Peyer's patch (tissue), 4 donors: ENCODE measurements at regions not wholly inside any gene's neighbourhood (a gene's known extent, or its start where the extent isn't known, plus 50 kb on each side); places are given as distances from the start of the nearest gene placed in this dataset.

Experiments used
- DNase-seq, 3 donors: peaks; one replicate each; pipeline ENCODE4 v3.0.0-alpha.2; 2017 to 2019
- H3K27ac ChIP-seq, 4 donors: fragments of 200-600 bp; sonication (generic); one replicate each; pipeline ENCODE4 v1.5.1; 2016 to 2019
- H3K27me3 ChIP-seq, 2 donors: fragments of 200-600 bp; sonication (generic); one replicate each; pipeline ENCODE4 v1.5.1; 2019
- H3K36me3 ChIP-seq, 3 donors: fragments of 200-600 bp; sonication (generic); one replicate each; pipeline ENCODE4 v1.5.1; 2016 to 2019
- H3K4me1 ChIP-seq, 4 donors: fragments of 200-600 bp; sonication (generic); one replicate each; pipeline ENCODE4 v1.5.1; 2016 to 2019
- H3K4me3 ChIP-seq, 4 donors: fragments of 200-600 bp; sonication (generic); 1 replicate in 3 of 4; 2 replicates in 1 of 4; pipeline ENCODE4 v1.5.1; 2016 to 2019; ENCODE audit warnings: mild to moderate bottlenecking in 1 of 4
- H3K9me3 ChIP-seq, 4 donors: fragments of 200-600 bp; sonication (generic); one replicate each; pipeline ENCODE4 v1.5.1; 2016 to 2019; ENCODE audit warnings: mild to moderate bottlenecking in 1 of 4
- POLR2A ChIP-seq, 2 donors: fragments of 450-650 bp; IDR thresholded peaks; one replicate each; pipeline ENCODE4 v1.5.1; 2017; ENCODE audit warnings: antibody characterized with exemption in 2 of 2, mild to moderate bottlenecking in 2 of 2, moderate library complexity in 2 of 2
- TF ChIP-seq, protein P1 (sequence below), 6 experiments: fragments of 450-650 bp in 4 of 6; fragments of 200-600 bp in 2 of 6; sonication (generic) in 1 of 6; IDR thresholded peaks; one replicate each; pipeline ENCODE4 v1.5.1; 2017 to 2019; ENCODE audit warnings: antibody characterized with exemption in 6 of 6, mild to moderate bottlenecking in 3 of 6, moderate library complexity in 1 of 6

DNA sequence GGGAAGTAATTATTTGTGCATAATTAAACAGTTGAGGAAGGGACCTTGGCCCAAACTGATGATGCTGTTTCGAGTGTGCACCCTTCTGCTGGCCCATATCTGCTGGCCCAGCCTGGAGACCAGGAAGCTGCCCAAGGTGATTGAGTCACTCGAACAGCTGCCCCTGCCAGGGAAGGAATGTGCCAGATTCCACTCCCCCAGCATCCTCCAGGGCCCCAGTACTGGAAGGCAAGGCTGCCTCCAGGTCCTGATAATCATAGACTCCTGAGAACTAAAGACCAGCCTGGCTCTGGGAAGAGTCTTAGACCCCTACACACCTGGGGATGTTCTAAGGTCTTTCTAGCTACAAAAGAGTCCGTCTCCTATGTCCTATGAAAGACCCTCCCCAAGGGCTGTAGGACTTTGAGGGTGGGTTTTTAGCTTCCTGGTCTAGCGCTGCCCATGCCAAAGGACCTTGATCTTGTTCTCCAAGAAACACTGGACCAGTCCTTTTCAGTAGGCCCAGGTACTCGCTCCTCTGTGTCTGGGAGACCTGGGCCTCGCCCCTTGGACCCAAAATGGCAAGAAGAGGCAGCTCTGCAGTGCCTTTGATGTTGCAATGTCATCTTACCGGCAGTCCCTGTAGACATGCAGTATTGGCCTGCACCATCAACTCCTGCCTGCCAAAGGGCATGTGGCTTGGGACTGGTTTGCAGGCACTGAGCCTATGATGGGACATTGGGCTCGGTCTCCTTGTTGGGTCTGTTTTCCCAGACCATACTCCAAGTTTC lies 103.2 kb upstream of the GPR26 start:
- no peaks in the 10 kb centered on the region for H3K36me3 ChIP-seq
- no peaks in the 10 kb centered on the region for H3K27me3 ChIP-seq
- H3K9me3 ChIP-seq: no peaks in the 10 kb centered on the region
- DNase-seq: peak in 1 of 3 donors; percentile 19
- no peaks in the 10 kb centered on the region for H3K4me1 ChIP-seq
- TF ChIP-seq, protein P1, sequence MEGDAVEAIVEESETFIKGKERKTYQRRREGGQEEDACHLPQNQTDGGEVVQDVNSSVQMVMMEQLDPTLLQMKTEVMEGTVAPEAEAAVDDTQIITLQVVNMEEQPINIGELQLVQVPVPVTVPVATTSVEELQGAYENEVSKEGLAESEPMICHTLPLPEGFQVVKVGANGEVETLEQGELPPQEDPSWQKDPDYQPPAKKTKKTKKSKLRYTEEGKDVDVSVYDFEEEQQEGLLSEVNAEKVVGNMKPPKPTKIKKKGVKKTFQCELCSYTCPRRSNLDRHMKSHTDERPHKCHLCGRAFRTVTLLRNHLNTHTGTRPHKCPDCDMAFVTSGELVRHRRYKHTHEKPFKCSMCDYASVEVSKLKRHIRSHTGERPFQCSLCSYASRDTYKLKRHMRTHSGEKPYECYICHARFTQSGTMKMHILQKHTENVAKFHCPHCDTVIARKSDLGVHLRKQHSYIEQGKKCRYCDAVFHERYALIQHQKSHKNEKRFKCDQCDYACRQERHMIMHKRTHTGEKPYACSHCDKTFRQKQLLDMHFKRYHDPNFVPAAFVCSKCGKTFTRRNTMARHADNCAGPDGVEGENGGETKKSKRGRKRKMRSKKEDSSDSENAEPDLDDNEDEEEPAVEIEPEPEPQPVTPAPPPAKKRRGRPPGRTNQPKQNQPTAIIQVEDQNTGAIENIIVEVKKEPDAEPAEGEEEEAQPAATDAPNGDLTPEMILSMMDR (IDR thresholded peaks at IDR 0.05): no peak
- TF ChIP-seq POLR2A (IDR thresholded peaks at IDR 0.05): no peak
- H3K4me3 ChIP-seq: no peak overlapping the region
- H3K27ac ChIP-seq: no peak overlapping the region

DNA sequence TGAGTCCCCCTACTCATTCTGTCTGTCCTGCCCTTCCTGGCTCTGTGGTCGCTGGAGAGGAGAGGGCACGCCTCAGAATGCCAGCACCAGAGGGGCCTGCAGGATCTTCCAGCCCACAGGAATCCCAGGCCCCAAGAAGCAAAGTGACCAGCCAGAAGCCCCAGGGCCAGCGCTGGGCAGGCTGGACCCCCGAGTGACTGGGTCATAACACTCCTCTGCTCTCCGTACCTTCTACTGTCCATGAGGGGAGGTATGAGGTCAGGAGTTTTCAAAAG lies 102.6 kb upstream of the GPR26 start:
- Histone ChIP-seq H3K27ac (no peak overlapping the region), H3K36me3 (no peaks in the 10 kb centered on the region), H3K27me3 (no peaks in the 10 kb centered on the region), H3K4me3 (no peak overlapping the region), H3K4me1 (no peaks in the 10 kb centered on the region), H3K9me3 (no peaks in the 10 kb centered on the region)
- DNase-seq: no peak
- TF ChIP-seq, protein P1 (IDR thresholded peaks at IDR 0.05): no peak
- TF ChIP-seq POLR2A (IDR thresholded peaks at IDR 0.05): no peak

DNA sequence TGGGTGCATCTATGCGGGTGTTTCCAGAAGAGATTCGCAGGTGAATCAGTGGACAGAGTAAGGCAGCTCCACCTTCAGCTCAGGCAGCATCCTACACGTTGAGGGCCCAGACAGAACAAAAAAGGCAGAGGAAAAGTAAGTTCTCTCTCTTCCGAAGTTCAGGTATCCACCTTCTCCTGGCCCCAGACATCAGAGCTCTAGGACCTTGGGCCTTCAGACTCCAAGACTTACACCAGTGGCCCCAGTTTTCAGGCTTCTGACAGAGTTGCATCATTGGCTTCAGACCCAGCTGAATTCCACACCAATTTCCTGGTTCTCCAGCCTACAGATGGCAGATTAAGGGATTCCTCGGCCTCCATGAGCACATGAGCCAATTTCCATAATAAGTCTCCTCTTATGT lies 102.2 kb upstream of the GPR26 start:
- Histone ChIP-seq H3K27me3 (no peaks in the 10 kb centered on the region), H3K9me3 (no peaks in the 10 kb centered on the region), H3K36me3 (no peaks in the 10 kb centered on the region), H3K4me3 (no peak overlapping the region), H3K27ac (no peak overlapping the region), H3K4me1 (no peaks in the 10 kb centered on the region)
- DNase-seq: peak in 1 of 3 donors; percentile 18
- TF ChIP-seq, protein P1 (IDR thresholded peaks at IDR 0.05): no peak
- no peak for TF ChIP-seq POLR2A (IDR thresholded peaks at IDR 0.05)

DNA sequence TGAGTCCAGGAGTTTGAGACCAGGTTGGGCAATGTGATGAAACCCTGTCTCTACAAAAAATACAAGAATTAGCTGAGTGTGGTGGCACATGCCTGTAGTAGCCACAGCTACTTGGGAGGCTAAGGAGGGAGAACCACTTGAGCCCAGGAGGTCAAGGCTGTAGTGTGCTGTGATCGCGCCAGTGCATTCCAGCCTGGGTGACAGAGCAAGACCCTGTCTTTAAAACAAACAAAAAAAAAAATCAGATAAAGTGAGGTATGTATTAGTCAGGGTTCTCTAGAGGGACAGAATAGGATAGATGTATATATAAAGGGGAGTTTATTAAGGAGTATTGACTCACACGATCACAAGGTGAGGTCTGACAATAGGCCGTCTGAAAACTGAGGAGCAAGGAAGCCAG lies 101.5 kb upstream of the GPR26 start:
- no peak overlapping the region for H3K27ac ChIP-seq
- H3K27me3 ChIP-seq: no peaks in the 10 kb centered on the region
- no peaks in the 10 kb centered on the region for H3K4me1 ChIP-seq
- no peak overlapping the region for H3K4me3 ChIP-seq
- H3K36me3 ChIP-seq: no peaks in the 10 kb centered on the region
- TF ChIP-seq, protein P1 (IDR thresholded peaks at IDR 0.05): no peak
- TF ChIP-seq POLR2A (IDR thresholded peaks at IDR 0.05): no peak
- peak in 1 of 3 donors; percentile 8 for DNase-seq
- no peaks in the 10 kb centered on the region for H3K9me3 ChIP-seq

DNA sequence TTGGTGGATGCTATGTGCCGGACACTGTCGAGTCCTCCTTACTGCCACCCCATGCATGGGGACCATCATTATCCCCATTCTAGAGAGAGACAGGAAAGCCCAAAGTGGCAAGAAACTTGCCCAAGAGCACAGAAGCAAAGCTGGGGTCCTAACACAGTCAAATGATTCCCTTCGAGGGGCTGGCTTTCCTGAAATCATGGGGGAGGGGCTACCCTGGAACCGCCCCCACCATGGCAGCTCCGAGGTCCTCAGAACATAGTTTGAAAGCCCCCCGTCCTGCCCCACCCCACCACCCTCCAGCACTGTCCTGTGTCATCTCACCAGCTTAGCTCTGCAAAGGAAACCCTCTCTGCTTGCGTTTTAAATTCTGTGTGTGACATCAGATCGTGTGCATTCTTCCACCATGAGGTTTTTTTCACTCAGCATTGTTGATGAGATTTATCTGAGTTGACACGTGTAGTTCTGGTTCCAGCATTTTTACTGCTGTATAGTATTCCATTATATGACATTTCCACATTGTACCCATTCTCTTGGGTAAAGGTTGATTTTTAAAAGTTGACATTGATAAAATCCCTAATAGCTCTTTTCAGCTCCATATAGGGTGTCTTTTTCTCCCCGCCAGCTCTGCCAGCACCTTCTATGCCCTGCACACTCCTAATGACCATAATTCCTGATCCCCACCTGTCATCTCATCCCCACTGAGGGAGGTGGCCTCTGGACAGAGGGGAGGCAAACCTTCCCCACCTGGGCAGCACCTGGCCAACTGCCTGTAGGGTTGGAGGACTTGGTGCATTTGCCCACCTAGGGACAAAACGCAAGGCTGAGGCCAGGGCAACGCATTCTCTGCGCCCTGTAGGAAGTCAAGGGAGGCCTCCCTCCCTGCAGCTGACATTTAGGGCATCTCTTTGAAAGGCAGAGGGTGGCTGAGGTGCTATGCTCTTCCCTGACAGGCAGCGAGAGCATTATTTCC lies 100.2 kb upstream of the GPR26 start:
- Histone ChIP-seq H3K9me3 (no peaks in the 10 kb centered on the region), H3K4me3 (no peak overlapping the region), H3K27me3 (no peaks in the 10 kb centered on the region), H3K27ac (no peak overlapping the region), H3K4me1 (no peaks in the 10 kb centered on the region), H3K36me3 (no peaks in the 10 kb centered on the region)
- no peak for TF ChIP-seq POLR2A (IDR thresholded peaks at IDR 0.05)
- TF ChIP-seq, protein P1 (IDR thresholded peaks at IDR 0.05): no peak
- peak in 1 of 3 donors; percentile 15 for DNase-seq
